ENCODE measurements at regions not wholly inside any gene's neighbourhood (a gene's known extent, or its start where the extent isn't known, plus 50 kb on each side); places are given as distances from the start of the nearest gene placed in this dataset.

DNA sequence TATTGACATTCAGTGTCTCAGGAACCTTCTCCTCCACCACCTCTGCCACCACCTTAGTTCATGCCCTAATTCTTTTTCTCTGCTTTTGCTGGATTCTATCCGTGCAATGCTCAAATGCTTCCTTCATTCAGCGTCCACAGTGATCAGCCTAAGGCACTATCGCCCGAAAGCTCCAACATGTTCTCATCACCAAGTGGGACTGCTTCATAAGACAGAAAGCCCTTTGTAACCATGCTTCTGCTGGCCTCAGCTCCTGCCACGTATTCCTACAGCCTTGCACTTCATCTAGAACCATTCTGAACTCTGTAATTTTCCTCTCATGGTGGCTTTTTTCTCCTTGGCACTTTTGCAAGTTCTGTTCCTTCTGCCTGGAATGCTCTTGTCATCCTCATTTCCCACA, 222.9 kb downstream of the HNMT start:
- no peaks in the 10 kb centered on the region for H3F3A ChIP-seq (ENCODE audit: insufficient read depth, low read depth)
- CTCF ChIA-PET: no interaction called here
- no peaks in the 10 kb centered on the region for H3K27me3 ChIP-seq (ENCODE audit: insufficient read depth, low read depth)
- H3K4me2 ChIP-seq: no peak overlapping the region
- H3K79me2 ChIP-seq (ENCODE audit: low read depth): no peaks in the 10 kb centered on the region
- DNase-seq: no peak
- no peak for TF ChIP-seq EZH2 (IDR thresholded peaks at IDR 0.05; ENCODE audit: low read depth)
- TF ChIP-seq, protein P1, sequence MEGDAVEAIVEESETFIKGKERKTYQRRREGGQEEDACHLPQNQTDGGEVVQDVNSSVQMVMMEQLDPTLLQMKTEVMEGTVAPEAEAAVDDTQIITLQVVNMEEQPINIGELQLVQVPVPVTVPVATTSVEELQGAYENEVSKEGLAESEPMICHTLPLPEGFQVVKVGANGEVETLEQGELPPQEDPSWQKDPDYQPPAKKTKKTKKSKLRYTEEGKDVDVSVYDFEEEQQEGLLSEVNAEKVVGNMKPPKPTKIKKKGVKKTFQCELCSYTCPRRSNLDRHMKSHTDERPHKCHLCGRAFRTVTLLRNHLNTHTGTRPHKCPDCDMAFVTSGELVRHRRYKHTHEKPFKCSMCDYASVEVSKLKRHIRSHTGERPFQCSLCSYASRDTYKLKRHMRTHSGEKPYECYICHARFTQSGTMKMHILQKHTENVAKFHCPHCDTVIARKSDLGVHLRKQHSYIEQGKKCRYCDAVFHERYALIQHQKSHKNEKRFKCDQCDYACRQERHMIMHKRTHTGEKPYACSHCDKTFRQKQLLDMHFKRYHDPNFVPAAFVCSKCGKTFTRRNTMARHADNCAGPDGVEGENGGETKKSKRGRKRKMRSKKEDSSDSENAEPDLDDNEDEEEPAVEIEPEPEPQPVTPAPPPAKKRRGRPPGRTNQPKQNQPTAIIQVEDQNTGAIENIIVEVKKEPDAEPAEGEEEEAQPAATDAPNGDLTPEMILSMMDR (conservative IDR thresholded peaks at IDR 0.05): no peak
- H3K9me2 ChIP-seq (ENCODE audit: insufficient read depth): no peaks in the 10 kb centered on the region
- H3K4me1 ChIP-seq (replicated peaks; ENCODE audit: insufficient read depth): no peaks in the 10 kb centered on the region
- no peaks in the 10 kb centered on the region for H3K9me3 ChIP-seq (ENCODE audit: insufficient read depth, low read depth)
- no peaks in the 10 kb centered on the region for H3K36me3 ChIP-seq (ENCODE audit: low read depth)
- no TSS peak for BruUV-seq (replicated peaks)
- H2AFZ ChIP-seq: no peak overlapping the region
- intact Hi-C loops (cut with micrococcal nuclease; ENCODE audit: unreplicated experiment): no loop called here
- no peaks in the 10 kb centered on the region for H4K20me1 ChIP-seq (ENCODE audit: insufficient read depth)
- H3K27ac ChIP-seq: no peak overlapping the region
- H3K4me3 ChIP-seq: no peak overlapping the region
- POLR2A ChIA-PET (ENCODE audit: unreplicated experiment): interaction anchor here (0.5 kb wide), 1 partner anchor 339 kb away, joined by 7 read pairs; no protein-coding TSS in a partner anchor

DNA sequence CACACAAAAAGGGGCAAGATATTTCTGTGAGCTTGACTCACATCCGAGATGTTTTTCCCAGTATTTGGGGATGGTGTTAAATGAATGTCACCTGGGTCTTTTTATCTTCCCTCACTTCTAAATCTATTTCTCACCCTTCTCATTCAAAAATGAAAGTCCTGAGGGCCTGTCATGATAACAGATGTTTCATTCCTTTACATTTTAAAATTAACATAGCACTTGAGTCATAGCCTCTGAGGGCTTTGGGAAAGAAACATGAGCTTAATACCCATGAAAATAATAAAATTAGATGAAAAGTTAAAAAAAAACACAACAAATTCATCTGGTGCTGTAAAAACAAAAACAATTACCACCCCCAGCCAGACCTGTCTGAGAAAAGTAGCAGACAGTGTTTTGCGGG, 226.7 kb downstream of the HNMT start:
- no peak overlapping the region for H3K27ac ChIP-seq
- POLR2A ChIA-PET (ENCODE audit: unreplicated experiment): no interaction called here
- no peaks in the 10 kb centered on the region for H4K20me1 ChIP-seq (ENCODE audit: insufficient read depth)
- H3K4me1 ChIP-seq (replicated peaks; ENCODE audit: insufficient read depth): no peaks in the 10 kb centered on the region
- H3K27me3 ChIP-seq (ENCODE audit: insufficient read depth, low read depth): no peaks in the 10 kb centered on the region
- H3K4me3 ChIP-seq: no peak overlapping the region
- DNase-seq: no peak
- intact Hi-C loops (cut with micrococcal nuclease; ENCODE audit: unreplicated experiment): no loop called here
- no peaks in the 10 kb centered on the region for H3K9me3 ChIP-seq (ENCODE audit: insufficient read depth, low read depth)
- TF ChIP-seq, protein P1 (conservative IDR thresholded peaks at IDR 0.05): no peak
- TF ChIP-seq EZH2 (IDR thresholded peaks at IDR 0.05; ENCODE audit: low read depth): no peak
- no peak overlapping the region for H2AFZ ChIP-seq
- no TSS peak for BruUV-seq (replicated peaks)
- H3K4me2 ChIP-seq: no peak overlapping the region
- no peaks in the 10 kb centered on the region for H3K36me3 ChIP-seq (ENCODE audit: low read depth)
- no peaks in the 10 kb centered on the region for H3K9me2 ChIP-seq (ENCODE audit: insufficient read depth)
- H3F3A ChIP-seq (ENCODE audit: insufficient read depth, low read depth): no peaks in the 10 kb centered on the region
- CTCF ChIA-PET: interaction anchor here (0.9 kb wide), 1 partner anchor 36 kb away, joined by 4 read pairs; no protein-coding TSS in a partner anchor
- H3K79me2 ChIP-seq (ENCODE audit: low read depth): no peaks in the 10 kb centered on the region

DNA sequence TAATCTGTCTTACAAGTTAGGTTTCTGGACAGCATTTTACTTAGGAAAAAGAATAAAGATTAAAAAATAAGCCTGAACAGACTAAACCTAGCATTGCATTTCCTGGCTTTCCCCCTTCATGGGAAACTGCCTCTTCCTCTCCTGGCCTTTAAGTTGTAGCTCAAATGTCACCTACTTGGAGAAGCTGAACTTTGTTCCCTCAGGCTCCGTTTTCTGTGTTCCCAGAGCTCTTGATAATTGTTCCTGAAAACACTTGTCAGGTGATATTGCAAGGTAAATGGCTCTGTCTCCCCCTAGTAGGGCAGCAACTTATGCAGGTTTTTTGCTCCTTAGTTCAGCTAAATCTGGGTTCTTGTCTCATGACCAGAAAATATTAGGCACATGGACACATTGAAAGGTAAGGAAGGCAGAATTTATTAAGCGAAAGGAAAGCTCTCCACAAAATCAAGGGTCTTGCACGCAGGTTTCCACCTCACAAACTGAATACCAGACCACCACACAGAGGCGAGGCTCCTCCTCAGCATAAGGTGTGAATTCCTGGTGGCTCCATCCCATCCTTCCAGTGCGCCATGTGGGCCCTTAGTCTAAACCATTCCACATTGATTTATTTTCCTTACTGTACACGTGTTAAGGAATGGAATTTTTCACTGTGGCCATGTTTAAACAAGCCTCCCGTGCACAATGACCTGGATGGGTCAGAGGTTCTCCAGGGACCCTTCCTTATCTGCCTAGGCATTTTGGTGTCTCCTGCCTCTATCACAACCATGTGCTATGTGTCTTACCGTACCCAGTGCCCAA, 229.3 kb downstream of the HNMT start:
- no peaks in the 10 kb centered on the region for H3K4me1 ChIP-seq (replicated peaks; ENCODE audit: insufficient read depth)
- no peak overlapping the region for H3K4me2 ChIP-seq
- BruUV-seq (replicated peaks): no TSS peak
- ChIA-PET POLR2A (ENCODE audit: unreplicated experiment) (no interaction called here), CTCF (no interaction called here)
- H3K9me3 ChIP-seq (ENCODE audit: insufficient read depth, low read depth): no peaks in the 10 kb centered on the region
- no peaks in the 10 kb centered on the region for H3K9me2 ChIP-seq (ENCODE audit: insufficient read depth)
- no peak overlapping the region for H2AFZ ChIP-seq
- no peaks in the 10 kb centered on the region for H4K20me1 ChIP-seq (ENCODE audit: insufficient read depth)
- no peaks in the 10 kb centered on the region for H3K79me2 ChIP-seq (ENCODE audit: low read depth)
- H3K4me3 ChIP-seq: no peak overlapping the region
- no peaks in the 10 kb centered on the region for H3K36me3 ChIP-seq (ENCODE audit: low read depth)
- TF ChIP-seq, protein P1 (conservative IDR thresholded peaks at IDR 0.05): no peak
- TF ChIP-seq EZH2 (IDR thresholded peaks at IDR 0.05; ENCODE audit: low read depth): no peak
- DNase-seq: no peak
- H3F3A ChIP-seq (ENCODE audit: insufficient read depth, low read depth): no peaks in the 10 kb centered on the region
- H3K27ac ChIP-seq: no peak overlapping the region
- H3K27me3 ChIP-seq (ENCODE audit: insufficient read depth, low read depth): no peaks in the 10 kb centered on the region
- intact Hi-C loops (cut with micrococcal nuclease; ENCODE audit: unreplicated experiment): no loop called here
